HG03432 (cell line): ENCODE measurements at regions not wholly inside any gene's neighbourhood (a gene's known extent, or its start where the extent isn't known, plus 50 kb on each side); places are given as distances from the start of the nearest gene placed in this dataset.
"Not testable (repeated sequence)": the region's sequence is repeated elsewhere in the genome, so short reads cannot be mapped to it uniquely, and the experiment has no call there.

ENCODE experiments used
- ATAC-seq: cut with Tn5 transposase; IDR thresholded peaks from one replicate; pipeline ENCODE4 v1.9.1; 2021; ENCODE audit warnings: mild to moderate bottlenecking, moderate library complexity; ENCODE audit not compliant: unreplicated experiment

DNA sequence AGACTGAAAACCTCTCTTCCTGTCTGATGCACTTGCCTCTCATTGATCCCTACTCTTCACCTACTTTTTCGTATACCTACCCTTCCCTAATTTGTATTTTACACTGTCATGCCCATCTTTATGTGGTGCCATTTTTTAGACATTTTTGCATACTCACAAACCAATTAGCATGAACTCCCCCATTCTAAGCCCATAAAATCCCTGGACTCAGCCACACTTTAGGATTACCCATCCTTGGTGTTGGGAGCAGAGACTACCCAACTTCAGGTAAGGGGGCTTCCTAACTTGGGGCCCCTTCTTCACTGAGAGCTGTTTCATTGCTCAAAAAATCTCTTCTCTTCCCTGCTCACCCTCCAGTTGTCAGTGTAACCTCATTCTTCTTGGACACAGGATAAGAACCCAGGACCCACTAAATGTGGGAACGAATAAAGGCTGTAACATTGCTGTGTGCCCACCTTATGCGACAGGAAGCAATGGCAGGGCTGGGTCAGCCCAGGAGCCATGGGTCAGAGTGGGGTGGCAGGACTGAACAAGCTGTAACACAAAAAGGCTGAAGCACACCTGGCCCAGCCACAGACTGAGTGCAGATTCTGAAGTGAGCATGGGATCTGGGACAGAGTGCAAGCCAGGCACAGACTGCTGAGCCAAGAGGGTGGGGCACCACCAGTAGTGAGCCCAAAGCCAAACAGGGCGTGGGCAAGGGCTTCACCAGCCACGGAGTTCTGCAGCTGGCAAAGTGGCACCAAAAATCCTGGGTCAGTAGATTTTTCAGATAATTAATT is 789.1 kb upstream of the HS3ST5 start:
- ATAC-seq, result no peak

DNA sequence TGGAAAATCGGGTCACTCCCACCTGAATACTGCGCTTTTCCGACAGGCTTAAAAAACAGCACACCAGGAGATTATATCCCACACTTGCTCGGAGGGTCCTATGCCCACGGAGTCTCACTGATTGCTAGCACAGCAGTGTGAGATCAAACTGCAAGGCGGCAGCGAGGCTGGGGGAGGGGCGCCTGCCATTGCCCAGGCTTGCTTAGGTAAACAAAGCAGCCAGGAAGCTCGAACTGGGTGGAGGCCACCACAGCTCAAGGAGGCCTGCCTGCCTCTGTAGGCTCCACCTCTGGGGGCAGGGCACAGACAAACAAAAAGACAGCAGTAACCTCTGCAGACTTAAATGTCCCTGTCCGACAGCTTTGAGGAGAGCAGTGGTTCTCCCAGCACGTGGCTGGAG is 778.7 kb upstream of the HS3ST5 start:
- ATAC-seq, result not testable (repeated sequence)

DNA sequence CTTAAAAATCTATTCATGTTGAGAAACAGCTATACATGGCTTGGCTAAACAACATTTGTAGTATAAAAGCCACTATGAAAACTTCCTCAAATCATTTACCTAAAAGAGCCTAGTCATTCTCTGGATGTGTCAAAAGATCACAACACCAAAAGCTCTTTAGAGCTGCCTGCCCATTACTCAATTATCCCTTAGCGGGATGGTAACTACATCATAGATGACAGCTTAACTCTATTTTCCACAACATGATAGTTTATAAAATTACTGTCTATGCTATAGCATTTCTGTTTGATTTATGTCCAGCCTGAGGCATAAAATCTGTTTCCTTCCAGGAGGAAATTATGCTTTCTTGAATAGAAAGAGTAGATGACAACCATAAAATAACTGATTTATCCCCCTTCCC is 777.6 kb upstream of the HS3ST5 start:
- no peak for ATAC-seq

- no peak for ATAC-seq
Measured at GRCh38 chr6:115091461-115091860, 748.6 kb upstream of the HS3ST5 start.

- ATAC-seq, result no peak
Measured at GRCh38 chr6:115078555-115078954, 735.7 kb upstream of the HS3ST5 start.

- ATAC-seq, result no peak
Measured at GRCh38 chr6:115071962-115072361, 729.1 kb upstream of the HS3ST5 start.

DNA sequence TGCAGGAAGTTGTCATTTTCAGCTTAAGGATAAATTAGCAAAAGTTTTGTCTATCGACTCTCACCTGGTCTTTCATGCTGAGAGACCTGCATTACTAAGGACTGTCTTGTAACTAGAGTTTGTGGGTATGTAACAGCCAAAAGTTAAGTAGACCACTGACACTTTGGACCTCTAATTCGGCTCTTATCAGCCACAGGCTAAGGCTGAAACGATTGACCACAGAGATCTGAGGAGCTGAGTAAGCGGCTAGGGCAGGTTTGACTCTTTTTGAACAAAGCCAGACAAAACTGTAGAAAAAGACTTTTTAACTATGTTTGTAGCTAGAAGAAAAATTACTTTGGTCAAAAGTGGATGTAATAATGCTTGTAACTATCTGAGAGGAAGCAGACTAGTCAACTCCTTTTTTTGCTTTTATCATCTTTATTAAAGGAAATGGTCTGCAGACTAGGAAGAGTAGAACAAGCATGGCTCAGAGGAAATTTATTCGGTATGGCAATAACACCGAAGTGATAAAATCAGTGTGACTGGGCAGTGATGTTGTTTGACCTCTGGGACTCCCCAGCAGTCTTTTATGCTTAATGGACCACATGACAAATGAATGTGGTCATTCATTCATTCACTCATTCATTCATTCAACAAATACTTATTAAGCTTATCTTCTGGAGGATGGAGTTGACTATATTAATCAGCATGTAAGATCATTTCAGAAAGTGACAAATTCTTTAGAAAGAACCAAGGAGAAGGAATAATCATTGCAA is 725.0 kb upstream of the HS3ST5 start:
- ATAC-seq, result peak; percentile 42

- ATAC-seq, result peak; percentile 42
Measured at GRCh38 chr6:115064680-115065079, 721.9 kb upstream of the HS3ST5 start.

DNA sequence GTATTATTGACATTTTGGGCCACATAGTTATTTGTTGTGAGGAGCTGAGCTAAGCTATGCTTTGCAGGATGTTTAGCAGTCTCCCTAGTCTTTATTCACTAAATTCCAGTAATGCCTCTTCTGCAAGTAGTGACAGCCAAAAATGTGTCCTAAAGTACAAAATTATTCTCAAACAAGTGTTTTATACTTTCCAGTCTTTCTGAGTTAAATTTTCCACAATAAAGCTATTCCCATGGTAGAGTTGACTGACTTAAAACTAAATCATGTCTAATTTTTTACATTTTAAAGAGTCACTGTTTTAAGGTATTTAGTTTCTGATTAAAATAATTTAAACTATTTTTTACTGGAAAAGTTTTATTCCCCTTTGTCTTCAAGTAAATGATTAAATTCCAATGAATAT is 717.8 kb upstream of the HS3ST5 start:
- no peak for ATAC-seq

DNA sequence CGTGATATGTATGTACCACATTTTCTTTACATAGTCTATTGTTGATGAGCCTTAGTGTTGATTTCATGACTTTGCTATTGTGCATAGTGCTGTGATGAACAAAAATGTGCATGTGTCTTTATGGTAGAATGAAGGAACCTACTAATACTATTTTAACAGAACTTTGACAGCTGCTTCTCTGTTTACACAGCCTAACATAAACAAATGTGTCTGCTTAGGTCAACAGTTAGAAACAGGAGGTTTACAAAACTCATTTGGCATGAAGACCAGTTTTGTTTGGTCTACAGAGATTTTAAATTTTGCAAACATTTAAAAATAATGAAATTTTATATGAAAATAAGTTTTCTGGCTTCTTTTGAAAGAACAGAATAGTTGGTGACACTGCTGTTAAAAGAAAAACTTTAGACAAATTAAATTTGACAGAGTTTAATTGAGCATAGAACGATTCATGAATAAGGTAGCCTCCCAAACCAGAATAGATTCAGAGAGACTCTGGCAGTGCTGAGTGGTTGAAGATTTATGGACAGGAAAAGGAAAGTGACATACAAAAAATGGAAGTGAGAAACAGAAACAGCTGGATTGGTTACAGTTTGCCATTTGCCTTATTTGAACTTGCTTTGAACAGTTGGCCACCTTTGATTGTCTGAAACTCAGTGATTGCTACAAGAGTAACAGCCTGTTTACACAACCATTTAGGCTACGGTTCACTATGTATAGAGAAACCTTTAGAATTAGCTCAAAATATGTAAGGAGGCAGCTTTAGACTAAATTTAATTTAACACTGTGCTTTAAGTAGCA is 715.8 kb upstream of the HS3ST5 start:
- ATAC-seq, result peak; percentile 84

DNA sequence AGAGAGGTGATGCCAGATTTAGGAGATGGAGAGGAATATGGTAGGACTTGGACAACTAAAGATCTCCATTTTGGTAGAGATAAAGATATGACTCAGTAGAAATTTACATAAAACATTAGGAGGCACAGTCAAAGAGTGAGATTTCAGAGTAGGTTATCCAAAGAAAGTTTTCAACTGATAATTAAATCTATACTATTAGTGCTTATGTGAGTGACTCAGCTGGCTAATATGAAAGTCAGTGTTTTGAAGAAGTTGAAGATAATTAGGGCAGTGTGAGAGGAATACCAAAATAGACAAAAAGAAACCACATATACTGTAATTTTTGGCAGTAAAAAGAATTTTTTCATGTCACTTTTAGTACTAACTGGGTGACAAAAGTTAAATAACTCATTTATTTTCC is 712.8 kb upstream of the HS3ST5 start:
- ATAC-seq, result no peak

GRCh38 chr6:115054242-115054641 is 711.4 kb upstream of the HS3ST5 start:
- not testable (repeated sequence) for ATAC-seq

DNA sequence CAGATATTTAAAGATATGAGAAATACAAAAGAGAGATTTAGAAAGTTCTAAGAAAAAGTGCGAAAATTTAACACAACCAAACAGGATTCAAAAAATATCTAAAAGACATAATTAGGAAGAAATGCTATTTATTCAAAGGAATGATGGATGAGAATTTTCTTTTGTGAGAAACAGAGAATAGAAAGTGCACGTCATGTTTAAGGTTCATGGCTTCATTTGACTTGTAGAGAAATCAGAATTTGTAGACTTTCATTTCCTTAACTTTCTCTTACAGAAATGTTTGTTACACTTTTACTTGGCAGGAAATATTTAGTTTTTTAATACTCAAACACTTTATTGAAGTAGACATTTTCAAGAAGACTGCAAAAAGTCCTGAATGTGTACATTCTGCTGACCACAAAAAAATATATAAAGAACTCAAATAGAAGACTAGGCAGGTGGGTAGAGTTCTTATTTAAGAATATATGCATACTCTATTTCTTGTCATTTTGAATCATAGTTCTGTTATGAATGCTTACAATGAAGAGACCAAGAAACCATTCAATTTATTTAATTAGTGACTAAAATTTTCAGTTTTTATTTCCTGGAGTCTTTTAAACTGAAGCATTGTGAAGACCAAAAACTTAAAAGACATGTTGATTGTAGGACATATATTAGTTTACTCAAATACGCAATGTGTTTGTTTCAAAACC is 710.5 kb upstream of the HS3ST5 start:
- ATAC-seq, result no peak

DNA sequence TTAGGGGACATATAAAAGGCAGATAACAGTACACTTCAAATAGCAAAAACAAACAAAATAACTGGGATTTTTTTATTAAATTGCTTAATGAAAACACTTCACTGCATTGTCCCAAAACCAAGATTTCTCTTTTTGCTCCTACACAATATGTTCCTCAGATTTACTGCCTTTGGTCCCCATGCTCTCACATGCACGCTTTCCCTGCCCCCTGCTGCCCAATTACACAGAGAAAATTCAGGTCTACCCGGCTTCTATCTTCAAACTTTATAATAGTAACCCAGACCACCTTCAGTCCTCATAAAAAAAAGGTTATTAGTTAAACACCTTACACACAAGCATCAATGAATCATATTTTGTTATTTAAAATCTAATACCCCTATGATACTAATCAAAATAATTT is 673.8 kb upstream of the HS3ST5 start:
- no peak for ATAC-seq

GRCh38 chr6:115004982-115005381 is 662.2 kb upstream of the HS3ST5 start:
- no peak for ATAC-seq

DNA sequence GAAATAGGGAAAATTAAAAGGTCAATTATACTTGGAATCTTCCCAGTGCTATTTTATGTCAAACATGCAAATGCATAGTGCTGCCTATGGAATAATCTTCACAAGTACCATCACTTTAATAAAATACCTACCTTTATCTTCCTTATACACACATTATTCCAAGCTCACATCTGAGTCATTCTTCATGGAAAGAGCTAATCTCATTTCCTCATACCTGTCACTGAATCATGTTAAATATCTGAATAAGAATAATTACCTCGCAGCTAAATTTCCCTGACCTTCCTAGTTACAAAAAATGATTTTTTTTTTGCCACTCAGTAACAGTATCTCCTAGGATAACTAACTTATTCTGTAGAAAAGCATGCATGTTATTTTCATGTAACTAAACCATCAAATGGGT is 661.4 kb upstream of the HS3ST5 start:
- ATAC-seq, result no peak

GRCh38 chr6:115001731-115002350 is 659.0 kb upstream of the HS3ST5 start:
- ATAC-seq, result no peak

DNA sequence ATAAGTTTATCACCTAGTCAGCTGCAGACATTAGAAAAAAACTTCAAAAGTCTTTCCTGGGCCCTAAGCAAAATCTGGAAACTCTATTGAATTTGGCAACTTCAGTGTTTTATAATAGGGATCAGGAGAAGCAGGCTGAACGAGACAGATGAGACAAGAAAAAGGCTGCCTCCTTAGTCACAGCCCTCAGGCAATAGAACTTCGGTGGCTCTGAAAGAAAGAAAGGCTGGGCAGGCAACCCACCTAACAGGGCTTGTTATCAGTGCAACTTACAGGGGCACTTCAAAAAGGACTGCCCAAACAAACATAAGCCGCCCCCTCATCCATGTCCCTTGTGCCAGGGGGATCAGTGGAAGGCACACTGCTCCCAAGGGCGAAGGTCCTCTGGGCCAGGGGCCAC is 657.9 kb upstream of the HS3ST5 start:
- no peak for ATAC-seq

- no peak for ATAC-seq
Measured at GRCh38 chr6:114998492-114998891, 655.7 kb upstream of the HS3ST5 start.

- peak; percentile 75 for ATAC-seq
Measured at GRCh38 chr6:114997813-114998292, 655.0 kb upstream of the HS3ST5 start.
